Kasumi-1 (cell line): ENCODE measurements at regions not wholly inside any gene's neighbourhood (a gene's known extent, or its start where the extent isn't known, plus 50 kb on each side); places are given as distances from the start of the nearest gene placed in this dataset.

Experiments
- DNase-seq, 2 experiments: peaks; one replicate each; lab custom pipeline; 2025; lab: John Stamatoyannopoulos, UW

GRCh38 chr9:17018540-17019196 is 116.2 kb upstream of the CNTLN start:
- DNase-seq: no peak

GRCh38 chr9:17017931-17018491 is 116.8 kb upstream of the CNTLN start:
- DNase-seq: no peak

- DNase-seq: no peak
Observed at GRCh38 chr9:17013891-17014290, 120.9 kb upstream of the CNTLN start.

- DNase-seq: no peak
Observed at GRCh38 chr9:17013010-17013409, 121.8 kb upstream of the CNTLN start.

GRCh38 chr9:17011880-17012279 is 123.0 kb upstream of the CNTLN start:
- DNase-seq: no peak

GRCh38 chr9:17009071-17009470 is 125.8 kb upstream of the CNTLN start:
- DNase-seq: no peak

GRCh38 chr9:17005056-17005823 is 129.6 kb upstream of the CNTLN start:
- no peak for DNase-seq

GRCh38 chr9:17004500-17004899 is 130.3 kb upstream of the CNTLN start:
- no peak for DNase-seq

- DNase-seq: no peak
Observed at GRCh38 chr9:17003576-17004240, 131.1 kb upstream of the CNTLN start.

GRCh38 chr9:16996901-16997491 is 126.5 kb upstream of the BNC2 start:
- DNase-seq: no peak

GRCh38 chr9:16992138-16992537 is 121.7 kb upstream of the BNC2 start:
- no peak for DNase-seq

- DNase-seq: peak; percentile 42 to 59
Observed at GRCh38 chr9:16987026-16987425, 116.6 kb upstream of the BNC2 start.

- no peak for DNase-seq
Observed at GRCh38 chr9:16986556-16986955, 116.1 kb upstream of the BNC2 start.

GRCh38 chr9:16985559-16986348 is 115.3 kb upstream of the BNC2 start:
- DNase-seq: no peak

- no peak for DNase-seq
Observed at GRCh38 chr9:16982780-16983310, 112.4 kb upstream of the BNC2 start.

- DNase-seq: no peak
Observed at GRCh38 chr9:16976427-16976826, 106.0 kb upstream of the BNC2 start.

- no peak for DNase-seq
Observed at GRCh38 chr9:16974436-16974835, 104.0 kb upstream of the BNC2 start.

GRCh38 chr9:16970321-16970720 is 99.9 kb upstream of the BNC2 start:
- DNase-seq: no peak

GRCh38 chr9:16964228-16964627 is 93.8 kb upstream of the BNC2 start:
- DNase-seq: no peak

GRCh38 chr9:16960084-16960483 is 89.6 kb upstream of the BNC2 start:
- DNase-seq: no peak

- DNase-seq: no peak
Observed at GRCh38 chr9:16959391-16959790, 88.9 kb upstream of the BNC2 start.
